ENCODE measurements at regions not wholly inside any gene's neighbourhood (a gene's known extent, or its start where the extent isn't known, plus 50 kb on each side); places are given as distances from the start of the nearest gene placed in this dataset.
A peak's percentile ranks its signal among the peaks of the same experiment; 100 is the strongest.

GRCh38 chr15:70406617-70407335 is 309.1 kb upstream of the TLE3 start:
- Histone ChIP-seq H3K4me1 (no peaks in the 10 kb centered on the region), H3K36me3 (no peaks in the 10 kb centered on the region), H3K27me3 (no peaks in the 10 kb centered on the region), H3K27ac (replicated peaks in 1 of 4) (no peak overlapping the region), H3K9me3 (peaks cover 0 to 18% (median 0%) of the 10 kb centered on the region in 4 donors), H3K4me3 (no peak overlapping the region)
- WGBS, result 56% methylated on average over 9 of the region's 10 CpGs
- no peak for TF ChIP-seq EP300 (IDR thresholded peaks at IDR 0.05)
- no peak for TF ChIP-seq POLR2AphosphoS5 (IDR thresholded peaks at IDR 0.05)
- no peak for TF ChIP-seq POLR2A (IDR thresholded peaks at IDR 0.05; ENCODE audit: low read depth)
- TF ChIP-seq CTCF (IDR thresholded peaks at IDR 0.05), result no peak
- DNase-seq (ENCODE audit: extremely low spot score), result no peak
- intact Hi-C loops (cut with DNase I), result no loop called here

GRCh38 chr15:70401709-70402108 is 304.0 kb upstream of the TLE3 start:
- 82% methylated on average over 4 of the region's 4 CpGs for WGBS
- no peak for TF ChIP-seq CTCF (IDR thresholded peaks at IDR 0.05)
- peak in 1 of 2 donors; percentile 23 for TF ChIP-seq POLR2AphosphoS5 (IDR thresholded peaks at IDR 0.05)
- H3K36me3 ChIP-seq, result no peaks in the 10 kb centered on the region
- peak overlapping the region in 2 of 4 donors; percentile 20 to 21 for H3K27ac ChIP-seq (replicated peaks in 1 of 4)
- intact Hi-C loops (cut with DNase I), result no loop called here
- no peak for DNase-seq (ENCODE audit: extremely low spot score)
- H3K4me1 ChIP-seq, result peaks cover 0 to 7% (median 0%) of the 10 kb centered on the region in 4 donors
- H3K27me3 ChIP-seq, result peaks cover 0 to 4% (median 0%) of the 10 kb centered on the region in 4 donors
- peaks cover 0 to 4% (median 0%) of the 10 kb centered on the region in 4 donors for H3K9me3 ChIP-seq
- H3K4me3 ChIP-seq, result no peak overlapping the region

- Histone ChIP-seq H3K9me3 (peaks cover 0 to 4% (median 0%) of the 10 kb centered on the region in 4 donors), H3K36me3 (no peaks in the 10 kb centered on the region), H3K4me3 (no peak overlapping the region), H3K27ac (replicated peaks in 1 of 4) (peak overlapping the region in 2 of 4 donors; percentile 20 to 21), H3K27me3 (peaks cover 0 to 4% (median 0%) of the 10 kb centered on the region in 4 donors), H3K4me1 (peaks cover 0 to 7% (median 3%) of the 10 kb centered on the region in 4 donors)
- intact Hi-C loops (cut with DNase I), result no loop called here
- WGBS, result 81% methylated on average over 4 of the region's 4 CpGs
- no peak for DNase-seq (ENCODE audit: extremely low spot score)
- no peak for TF ChIP-seq POLR2A (IDR thresholded peaks at IDR 0.05; ENCODE audit: low read depth)
Measured at GRCh38 chr15:70400766-70401541, 303.2 kb upstream of the TLE3 start.

GRCh38 chr15:70399204-70399603 is 301.5 kb upstream of the TLE3 start:
- Histone ChIP-seq H3K27ac (replicated peaks in 1 of 4) (no peak overlapping the region), H3K9me3 (no peaks in the 10 kb centered on the region), H3K4me3 (no peak overlapping the region), H3K4me1 (peaks cover 0 to 7% (median 3%) of the 10 kb centered on the region in 4 donors), H3K36me3 (no peaks in the 10 kb centered on the region), H3K27me3 (peaks cover 0 to 6% (median 0%) of the 10 kb centered on the region in 4 donors)
- no peak for DNase-seq (ENCODE audit: extremely low spot score)
- TF ChIP-seq POLR2A (IDR thresholded peaks at IDR 0.05; ENCODE audit: low read depth) (no peak), CTCF (IDR thresholded peaks at IDR 0.05) (no peak), POLR2AphosphoS5 (IDR thresholded peaks at IDR 0.05) (no peak), EP300 (IDR thresholded peaks at IDR 0.05) (no peak)
- intact Hi-C loops (cut with DNase I), result no loop called here

- peaks cover 0 to 10% (median 0%) of the 10 kb centered on the region in 4 donors for H3K27me3 ChIP-seq
- intact Hi-C loops (cut with DNase I), result no loop called here
- 100% methylated on average over 4 of the region's 4 CpGs for WGBS
- H3K36me3 ChIP-seq, result no peaks in the 10 kb centered on the region
- no peaks in the 10 kb centered on the region for H3K9me3 ChIP-seq
- H3K27ac ChIP-seq (replicated peaks in 1 of 4), result no peak overlapping the region
- TF ChIP-seq POLR2A (IDR thresholded peaks at IDR 0.05; ENCODE audit: low read depth), result no peak
- no peak for TF ChIP-seq EP300 (IDR thresholded peaks at IDR 0.05)
- no peak for TF ChIP-seq POLR2AphosphoS5 (IDR thresholded peaks at IDR 0.05)
- no peak for TF ChIP-seq CTCF (IDR thresholded peaks at IDR 0.05)
- DNase-seq (ENCODE audit: extremely low spot score), result no peak
- no peak overlapping the region for H3K4me3 ChIP-seq
- peaks cover 0 to 7% (median 3%) of the 10 kb centered on the region in 4 donors for H3K4me1 ChIP-seq
Measured at GRCh38 chr15:70398694-70399093, 301.0 kb upstream of the TLE3 start.
